HCT116 (cell line): ENCODE measurements at regions not wholly inside any gene's neighbourhood (a gene's known extent, or its start where the extent isn't known, plus 50 kb on each side); places are given as distances from the start of the nearest gene placed in this dataset.

Experiments used
- ATAC-seq: fragments of 200-7000 bp; cut with Tn5 transposase; 2 replicates; pipeline ENCODE4 v1.9.1; 2020; ENCODE audit warnings: mild to moderate bottlenecking, moderate library complexity
- BruUV-seq: library from RNA; stranded (reverse); fragments of 400-500 nt; replicated peaks from 2 replicates; lab custom pipeline; 2021; lab: Mats Ljungman, UMichigan
- CTCF ChIA-PET: fragments of 300-600 bp; sonication (Branson Sonifier 250); formaldehyde crosslinking; loops from one replicate; lab custom pipeline; 2021; ENCODE audit warnings: antibody characterized with exemption; lab: Charles Lee
- POLR2A ChIA-PET: fragments of 300-600, 350-600 bp; sonication (Branson Sonifier 250); formaldehyde crosslinking; loops from one replicate; lab custom pipeline; 2021; ENCODE audit warnings: antibody characterized with exemption; lab: Charles Lee
- RAD21 ChIA-PET, 2 experiments: fragments of 300-600 bp; sonication (Branson Sonifier 250); formaldehyde crosslinking; loops; one replicate each; lab custom pipeline; 2023; ENCODE audit warnings: low total read pairs in 2 of 2; ENCODE audit not compliant: uncharacterized antibody in 2 of 2, unreplicated experiment in 2 of 2, low non-redundant PET in 1 of 2; lab: Charles Lee
- DNase-seq: peaks from one replicate; pipeline ENCODE4 v3.0.0-alpha.2; 2010; ENCODE audit warnings: low read depth, low spot score
- H2AFZ ChIP-seq: fragments of 200-600 bp; shearing (Covaris generic), sonication (generic); 2 replicates; pipeline ENCODE4 v1.6.1; 2017; ENCODE audit warnings: low read depth, mixed run types, mixed read lengths, antibody characterized with exemption, low read length; ENCODE audit not compliant: poor library complexity, severe bottlenecking
- H3K27ac ChIP-seq: 2 replicates; pipeline ENCODE4 v1.5.1; 2012; ENCODE audit warnings: low read depth, low read length
- H3K27me3 ChIP-seq: fragments of 200-600 bp; sonication (generic); 2 replicates; pipeline ENCODE4 v1.6.1; 2016; ENCODE audit warnings: mixed run types, low read length, mixed read lengths; ENCODE audit not compliant: insufficient read depth
- H3K36me3 ChIP-seq, 2 experiments: fragments of 200-500 bp in 1 of 2; fragments of 200-600 bp in 1 of 2; sonication (Bioruptor generic) in 1 of 2; sonication (generic) in 1 of 2; 2 replicates each; pipeline versions ENCODE4 v1.5.1 to v1.6.1; 2014 to 2016; ENCODE audit warnings: low read length in 2 of 2, inconsistent platforms in 1 of 2, mixed read lengths in 1 of 2, mixed run types in 1 of 2; ENCODE audit not compliant: insufficient read depth in 2 of 2, control insufficient read depth in 1 of 2
- H3K4me1 ChIP-seq, 2 experiments: fragments of 200-600 bp in 1 of 2; sonication (generic) in 1 of 2; 2 replicates each; pipeline versions ENCODE4 v1.5.1 to v1.6.1; 2012 to 2017; ENCODE audit warnings: low read length in 2 of 2, inconsistent platforms in 1 of 2, mild to moderate bottlenecking in 1 of 2, mixed read lengths in 1 of 2, mixed run types in 1 of 2, moderate library complexity in 1 of 2; ENCODE audit not compliant: insufficient read depth in 2 of 2, control insufficient read depth in 1 of 2
- H3K4me2 ChIP-seq: fragments of 200-600 bp; sonication (generic); 2 replicates; pipeline ENCODE4 v1.6.1; 2017; ENCODE audit warnings: mixed run types, low read length, mixed read lengths
- H3K4me3 ChIP-seq, 2 experiments: fragments of 200-600 bp in 1 of 2; sonication (generic) in 1 of 2; replicated peaks in 1 of 2; 2 replicates each; pipeline ENCODE4 v1.5.1; 2011 to 2016; ENCODE audit warnings: low read length in 2 of 2, control low read depth in 1 of 2, low read depth in 1 of 2, mild to moderate bottlenecking in 1 of 2, mixed read lengths in 1 of 2, mixed run types in 1 of 2
- H3K79me2 ChIP-seq: fragments of 200-600 bp; sonication (generic); 2 replicates; pipeline ENCODE4 v1.6.1; 2017; ENCODE audit warnings: mild to moderate bottlenecking, mixed run types, low read length, moderate library complexity, mixed read lengths; ENCODE audit not compliant: insufficient read depth
- H3K9ac ChIP-seq: fragments of 200-600 bp; sonication (generic); 2 replicates; pipeline ENCODE4 v1.6.1; 2016; ENCODE audit warnings: low read length, mixed read lengths
- H3K9me2 ChIP-seq: fragments of 200-600 bp; sonication (generic), shearing (Covaris generic); 2 replicates; pipeline ENCODE4 v1.6.1; 2017; ENCODE audit warnings: mixed run types, mild to moderate bottlenecking, moderate library complexity; ENCODE audit not compliant: insufficient read depth
- H3K9me3 ChIP-seq, 2 experiments: fragments of 200-500 bp in 1 of 2; fragments of 200-600 bp in 1 of 2; sonication (Bioruptor generic) in 1 of 2; sonication (generic) in 1 of 2; 2 replicates each; pipeline ENCODE4 v1.6.1; 2014 to 2017; ENCODE audit warnings: low read length in 2 of 2, mixed read lengths in 2 of 2, inconsistent platforms in 1 of 2, low read depth in 1 of 2, mild to moderate bottlenecking in 1 of 2, mixed run types in 1 of 2, moderate library complexity in 1 of 2; ENCODE audit not compliant: control insufficient read depth in 1 of 2, insufficient read depth in 1 of 2
- H4K20me1 ChIP-seq: fragments of 200-600 bp; sonication (generic), shearing (Covaris generic); 2 replicates; pipeline ENCODE4 v1.6.1; 2017; ENCODE audit warnings: mixed run types, mild to moderate bottlenecking, moderate library complexity; ENCODE audit not compliant: insufficient read depth
- CBX3 ChIP-seq: IDR thresholded peaks from 2 replicates; pipeline ENCODE4 v1.6.1; 2012; ENCODE audit warnings: low read depth
- CEBPB ChIP-seq: IDR thresholded peaks from 2 replicates; pipeline ENCODE4 v1.6.1; 2012; ENCODE audit warnings: low read depth
- EGR1 ChIP-seq: IDR thresholded peaks from 2 replicates; pipeline ENCODE4 v1.6.1; 2012; ENCODE audit warnings: low read depth
- ELF1 ChIP-seq: IDR thresholded peaks from 2 replicates; pipeline ENCODE4 v1.6.1; 2012; ENCODE audit warnings: low read depth, borderline replicate concordance
- EZH2 ChIP-seq: fragments of 200-600 bp; sonication (generic); IDR thresholded peaks from 2 replicates; pipeline ENCODE4 v1.6.1; 2017; ENCODE audit warnings: antibody characterized with exemption, mixed run types
- EZH2phosphoT487 ChIP-seq: fragments of 200-600 bp; IDR thresholded peaks from 2 replicates; pipeline ENCODE4 v1.6.1; 2018; ENCODE audit warnings: antibody characterized with exemption, borderline replicate concordance
- FOSL1 ChIP-seq: IDR thresholded peaks from 2 replicates; pipeline ENCODE4 v1.6.1; 2012; ENCODE audit warnings: low read depth
- JUND ChIP-seq: IDR thresholded peaks from 2 replicates; pipeline ENCODE4 v1.6.1; 2012
- POLR2AphosphoS5 ChIP-seq: IDR thresholded peaks from 2 replicates; pipeline ENCODE4 v1.6.1; 2011; ENCODE audit warnings: mild to moderate bottlenecking, low read depth, low read length, moderate library complexity
- RAD21 ChIP-seq: IDR thresholded peaks from 2 replicates; pipeline ENCODE4 v1.6.1; 2012; ENCODE audit warnings: low read depth, mild to moderate bottlenecking
- SIN3A ChIP-seq: IDR thresholded peaks from 2 replicates; pipeline ENCODE4 v1.6.1; 2012; ENCODE audit warnings: low read depth
- SP1 ChIP-seq: IDR thresholded peaks from 2 replicates; pipeline ENCODE4 v1.6.1; 2012; ENCODE audit warnings: low read depth
- SRF ChIP-seq: IDR thresholded peaks from 2 replicates; pipeline ENCODE4 v1.6.1; 2012; ENCODE audit warnings: low read depth
- TCF7L2 ChIP-seq: IDR thresholded peaks from 2 replicates; pipeline ENCODE4 v1.7.0; 2011; ENCODE audit warnings: borderline replicate concordance, inconsistent platforms; ENCODE audit not compliant: insufficient read depth, insufficient read length; ENCODE audit errors: extremely low read depth
- YY1 ChIP-seq: IDR thresholded peaks from 2 replicates; pipeline ENCODE4 v1.6.1; 2011; ENCODE audit warnings: low read length, low read depth, moderate library complexity, mild to moderate bottlenecking; ENCODE audit not compliant: insufficient replicate concordance; ENCODE audit errors: extremely low read depth
- ZFX ChIP-seq: fragments of 450-650 bp; IDR thresholded peaks from 2 replicates; pipeline ENCODE4 v1.6.1; 2017
- ZNF274 ChIP-seq: fragments of 200-500 bp; sonication (Bioruptor generic); IDR thresholded peaks from 2 replicates; pipeline ENCODE4 v1.6.1; 2014; ENCODE audit warnings: mild to moderate bottlenecking, low read depth, low read length, inconsistent platforms
- intact Hi-C: fragments of 100-400 bp; cut with micrococcal nuclease; formaldehyde crosslinking; loops from 2 replicates; pipeline ENCODE4 v1.10.0; 2022
- TF ChIP-seq, protein P1 (sequence below): IDR thresholded peaks from 2 replicates; pipeline ENCODE4 v1.6.1; 2012; ENCODE audit warnings: low read depth
- TF ChIP-seq, protein P2 (sequence below), 3 experiments: fragments of 200-600 bp in 1 of 3; sonication (generic) in 1 of 3; IDR thresholded peaks in 2 of 3; conservative IDR thresholded peaks in 1 of 3; 2 replicates each; pipeline ENCODE4 v1.5.1; 2012 to 2017; ENCODE audit warnings: low read depth in 2 of 3, low read length in 2 of 3, antibody characterized with exemption in 1 of 3, borderline replicate concordance in 1 of 3, control low read depth in 1 of 3, mild to moderate bottlenecking in 1 of 3, mixed read lengths in 1 of 3, mixed run types in 1 of 3, moderate library complexity in 1 of 3; ENCODE audit not compliant: insufficient read depth in 1 of 3
- TF ChIP-seq, protein P3 (sequence below): IDR thresholded peaks from 2 replicates; pipeline ENCODE4 v1.6.1; 2012

DNA sequence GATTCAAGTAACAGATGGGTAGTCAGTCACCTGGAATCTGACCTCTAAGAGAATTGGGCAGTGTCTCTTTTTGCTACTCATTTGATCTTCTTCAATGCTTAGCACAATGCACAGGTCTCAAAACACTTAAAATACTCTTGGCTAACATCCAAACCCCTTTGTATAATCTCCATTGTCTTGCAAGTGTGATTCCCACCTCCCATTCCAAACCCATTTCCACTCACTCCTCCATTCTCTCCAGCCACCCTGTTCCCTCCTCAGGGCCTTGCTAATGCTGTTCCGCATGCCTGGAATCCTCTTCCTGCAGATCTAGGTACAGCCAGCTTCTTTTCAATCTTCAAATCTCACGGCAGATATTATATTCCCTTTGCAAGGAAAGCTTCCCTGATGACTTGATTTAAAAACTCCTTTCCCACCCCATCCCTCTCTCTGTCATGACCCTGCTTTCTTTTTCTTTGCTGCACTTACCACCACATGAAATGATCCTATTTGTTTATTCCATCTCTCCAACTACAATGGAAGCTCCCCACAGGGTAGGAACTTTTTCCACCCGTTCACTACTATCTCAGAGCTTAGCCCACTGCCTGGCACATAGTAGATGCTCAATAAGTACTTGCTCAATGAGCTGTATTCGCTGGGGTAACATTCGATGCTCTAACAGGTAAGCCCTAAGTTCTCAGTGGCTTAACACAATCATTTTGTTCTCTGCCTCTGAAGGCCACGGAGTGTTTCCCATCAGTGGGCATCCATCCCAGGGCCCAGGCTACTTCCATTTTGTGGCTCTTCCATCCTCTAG, 121.7 kb downstream of the MN1 start:
- RAD21 ChIA-PET, result no interaction called here
- CTCF ChIA-PET, result interaction anchor here (2.3 kb wide), 1 partner anchor 9 kb away, joined by 6 read pairs; no protein-coding TSS in a partner anchor
- H3K36me3 ChIP-seq, result no peaks in the 10 kb centered on the region
- TF ChIP-seq SIN3A, result no peak
- no peak for TF ChIP-seq TCF7L2
- TF ChIP-seq SP1, result no peak
- TF ChIP-seq ZFX, result no peak
- no peak for TF ChIP-seq CEBPB
- TF ChIP-seq CBX3, result no peak
- TF ChIP-seq JUND, result no peak
- TF ChIP-seq RAD21, result no peak
- TF ChIP-seq EZH2, result no peak
- TF ChIP-seq SRF, result no peak
- no peak for TF ChIP-seq POLR2AphosphoS5
- TF ChIP-seq EGR1, result no peak
- no peak for TF ChIP-seq ELF1
- no peak for TF ChIP-seq YY1
- TF ChIP-seq EZH2phosphoT487, result no peak
- TF ChIP-seq, protein P1, sequence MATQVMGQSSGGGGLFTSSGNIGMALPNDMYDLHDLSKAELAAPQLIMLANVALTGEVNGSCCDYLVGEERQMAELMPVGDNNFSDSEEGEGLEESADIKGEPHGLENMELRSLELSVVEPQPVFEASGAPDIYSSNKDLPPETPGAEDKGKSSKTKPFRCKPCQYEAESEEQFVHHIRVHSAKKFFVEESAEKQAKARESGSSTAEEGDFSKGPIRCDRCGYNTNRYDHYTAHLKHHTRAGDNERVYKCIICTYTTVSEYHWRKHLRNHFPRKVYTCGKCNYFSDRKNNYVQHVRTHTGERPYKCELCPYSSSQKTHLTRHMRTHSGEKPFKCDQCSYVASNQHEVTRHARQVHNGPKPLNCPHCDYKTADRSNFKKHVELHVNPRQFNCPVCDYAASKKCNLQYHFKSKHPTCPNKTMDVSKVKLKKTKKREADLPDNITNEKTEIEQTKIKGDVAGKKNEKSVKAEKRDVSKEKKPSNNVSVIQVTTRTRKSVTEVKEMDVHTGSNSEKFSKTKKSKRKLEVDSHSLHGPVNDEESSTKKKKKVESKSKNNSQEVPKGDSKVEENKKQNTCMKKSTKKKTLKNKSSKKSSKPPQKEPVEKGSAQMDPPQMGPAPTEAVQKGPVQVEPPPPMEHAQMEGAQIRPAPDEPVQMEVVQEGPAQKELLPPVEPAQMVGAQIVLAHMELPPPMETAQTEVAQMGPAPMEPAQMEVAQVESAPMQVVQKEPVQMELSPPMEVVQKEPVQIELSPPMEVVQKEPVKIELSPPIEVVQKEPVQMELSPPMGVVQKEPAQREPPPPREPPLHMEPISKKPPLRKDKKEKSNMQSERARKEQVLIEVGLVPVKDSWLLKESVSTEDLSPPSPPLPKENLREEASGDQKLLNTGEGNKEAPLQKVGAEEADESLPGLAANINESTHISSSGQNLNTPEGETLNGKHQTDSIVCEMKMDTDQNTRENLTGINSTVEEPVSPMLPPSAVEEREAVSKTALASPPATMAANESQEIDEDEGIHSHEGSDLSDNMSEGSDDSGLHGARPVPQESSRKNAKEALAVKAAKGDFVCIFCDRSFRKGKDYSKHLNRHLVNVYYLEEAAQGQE, result no peak
- TF ChIP-seq, protein P2, sequence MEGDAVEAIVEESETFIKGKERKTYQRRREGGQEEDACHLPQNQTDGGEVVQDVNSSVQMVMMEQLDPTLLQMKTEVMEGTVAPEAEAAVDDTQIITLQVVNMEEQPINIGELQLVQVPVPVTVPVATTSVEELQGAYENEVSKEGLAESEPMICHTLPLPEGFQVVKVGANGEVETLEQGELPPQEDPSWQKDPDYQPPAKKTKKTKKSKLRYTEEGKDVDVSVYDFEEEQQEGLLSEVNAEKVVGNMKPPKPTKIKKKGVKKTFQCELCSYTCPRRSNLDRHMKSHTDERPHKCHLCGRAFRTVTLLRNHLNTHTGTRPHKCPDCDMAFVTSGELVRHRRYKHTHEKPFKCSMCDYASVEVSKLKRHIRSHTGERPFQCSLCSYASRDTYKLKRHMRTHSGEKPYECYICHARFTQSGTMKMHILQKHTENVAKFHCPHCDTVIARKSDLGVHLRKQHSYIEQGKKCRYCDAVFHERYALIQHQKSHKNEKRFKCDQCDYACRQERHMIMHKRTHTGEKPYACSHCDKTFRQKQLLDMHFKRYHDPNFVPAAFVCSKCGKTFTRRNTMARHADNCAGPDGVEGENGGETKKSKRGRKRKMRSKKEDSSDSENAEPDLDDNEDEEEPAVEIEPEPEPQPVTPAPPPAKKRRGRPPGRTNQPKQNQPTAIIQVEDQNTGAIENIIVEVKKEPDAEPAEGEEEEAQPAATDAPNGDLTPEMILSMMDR (IDR thresholded peaks at IDR 0.05 in 2 of 3, conservative IDR thresholded peaks at IDR 0.05 in 1 of 3; ENCODE audit: borderline replicate concordance in 1 of 3, insufficient read depth in 1 of 3, low read depth in 2 of 3, low read length in 2 of 3), result no peak
- TF ChIP-seq, protein P3, sequence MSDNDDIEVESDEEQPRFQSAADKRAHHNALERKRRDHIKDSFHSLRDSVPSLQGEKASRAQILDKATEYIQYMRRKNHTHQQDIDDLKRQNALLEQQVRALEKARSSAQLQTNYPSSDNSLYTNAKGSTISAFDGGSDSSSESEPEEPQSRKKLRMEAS, result no peak
- no peak for TF ChIP-seq FOSL1
- no peak for TF ChIP-seq ZNF274
- no TSS peak for BruUV-seq
- no peaks in the 10 kb centered on the region for H3K79me2 ChIP-seq
- H3K4me1 ChIP-seq, result peaks cover 0 to 6% of the 10 kb centered on the region in 2 experiments; a peak in 1 of 4 replicates
- ATAC-seq, result no peak
- no peaks in the 10 kb centered on the region for H3K27me3 ChIP-seq
- no peak overlapping the region for H2AFZ ChIP-seq
- H3K4me2 ChIP-seq, result no peak overlapping the region
- no peak overlapping the region for H3K27ac ChIP-seq
- no peaks in the 10 kb centered on the region for H3K9me2 ChIP-seq
- POLR2A ChIA-PET, result interaction anchor here (2.9 kb wide), 1 partner anchor 9 kb away, joined by 10 read pairs; no protein-coding TSS in a partner anchor
- intact Hi-C loops, result no loop called here
- H3K9ac ChIP-seq, result no peak overlapping the region
- no peaks in the 10 kb centered on the region for H4K20me1 ChIP-seq
- no peaks in the 10 kb centered on the region for H3K9me3 ChIP-seq
- no peak for DNase-seq
- H3K4me3 ChIP-seq, result no peak overlapping the region
